ENCODE measurements at regions not wholly inside any gene's neighbourhood (a gene's known extent, or its start where the extent isn't known, plus 50 kb on each side); places are given as distances from the start of the nearest gene placed in this dataset.

DNA sequence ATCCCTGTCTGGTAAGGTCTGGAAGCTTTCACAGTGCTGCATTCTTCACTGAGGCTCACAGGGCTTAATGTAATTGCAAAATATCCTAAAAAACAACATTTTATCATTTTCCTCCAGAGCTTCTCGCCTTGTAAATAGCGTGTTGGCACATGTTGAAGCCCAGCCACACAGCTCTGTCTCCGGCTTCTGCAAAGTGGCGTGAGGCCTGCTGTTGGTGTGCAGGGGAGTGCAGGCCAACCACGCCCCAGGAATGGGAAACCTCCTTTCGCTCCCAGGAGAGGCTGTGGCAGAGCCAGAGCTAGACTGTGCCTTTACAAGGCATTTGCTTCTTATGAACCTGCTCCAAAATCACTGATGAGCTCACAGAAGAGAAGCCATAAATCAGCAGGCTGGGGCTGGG is 248.2 kb upstream of the MAF start:
- no peaks in the 10 kb centered on the region for H3K9me3 ChIP-seq (ENCODE audit: insufficient read depth, low read length)
- no peak overlapping the region for H3K9ac ChIP-seq (ENCODE audit: low read length)
- TF ChIP-seq, protein P1, sequence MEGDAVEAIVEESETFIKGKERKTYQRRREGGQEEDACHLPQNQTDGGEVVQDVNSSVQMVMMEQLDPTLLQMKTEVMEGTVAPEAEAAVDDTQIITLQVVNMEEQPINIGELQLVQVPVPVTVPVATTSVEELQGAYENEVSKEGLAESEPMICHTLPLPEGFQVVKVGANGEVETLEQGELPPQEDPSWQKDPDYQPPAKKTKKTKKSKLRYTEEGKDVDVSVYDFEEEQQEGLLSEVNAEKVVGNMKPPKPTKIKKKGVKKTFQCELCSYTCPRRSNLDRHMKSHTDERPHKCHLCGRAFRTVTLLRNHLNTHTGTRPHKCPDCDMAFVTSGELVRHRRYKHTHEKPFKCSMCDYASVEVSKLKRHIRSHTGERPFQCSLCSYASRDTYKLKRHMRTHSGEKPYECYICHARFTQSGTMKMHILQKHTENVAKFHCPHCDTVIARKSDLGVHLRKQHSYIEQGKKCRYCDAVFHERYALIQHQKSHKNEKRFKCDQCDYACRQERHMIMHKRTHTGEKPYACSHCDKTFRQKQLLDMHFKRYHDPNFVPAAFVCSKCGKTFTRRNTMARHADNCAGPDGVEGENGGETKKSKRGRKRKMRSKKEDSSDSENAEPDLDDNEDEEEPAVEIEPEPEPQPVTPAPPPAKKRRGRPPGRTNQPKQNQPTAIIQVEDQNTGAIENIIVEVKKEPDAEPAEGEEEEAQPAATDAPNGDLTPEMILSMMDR (IDR thresholded peaks at IDR 0.05; ENCODE audit: insufficient read depth, low read length, poor library complexity, severe bottlenecking): no peak
- TF ChIP-seq EZH2phosphoT487 (conservative IDR thresholded peaks at IDR 0.05; ENCODE audit: low read length): no peak
- H3K27ac ChIP-seq (ENCODE audit: low read depth, low read length): no peak overlapping the region
- no peaks in the 10 kb centered on the region for H3K9me2 ChIP-seq (replicated peaks; ENCODE audit: insufficient read depth, low read length)
- H4K20me1 ChIP-seq (ENCODE audit: low read depth, low read length): no peaks in the 10 kb centered on the region
- H2AFZ ChIP-seq (ENCODE audit: low read depth, low read length, severe bottlenecking): no peak overlapping the region
- H3K79me2 ChIP-seq (ENCODE audit: insufficient read depth, low read length): no peaks in the 10 kb centered on the region
- no peaks in the 10 kb centered on the region for H3K36me3 ChIP-seq (ENCODE audit: low read length)
- no peaks in the 10 kb centered on the region for H3F3A ChIP-seq (ENCODE audit: insufficient read depth)
- H3K4me3 ChIP-seq (ENCODE audit: insufficient read depth, low read length, poor library complexity, severe bottlenecking): no peak overlapping the region
- H3K4me2 ChIP-seq (ENCODE audit: low read depth, low read length, poor library complexity, severe bottlenecking): no peak overlapping the region
- no peaks in the 10 kb centered on the region for H3K27me3 ChIP-seq (ENCODE audit: low read length)

DNA sequence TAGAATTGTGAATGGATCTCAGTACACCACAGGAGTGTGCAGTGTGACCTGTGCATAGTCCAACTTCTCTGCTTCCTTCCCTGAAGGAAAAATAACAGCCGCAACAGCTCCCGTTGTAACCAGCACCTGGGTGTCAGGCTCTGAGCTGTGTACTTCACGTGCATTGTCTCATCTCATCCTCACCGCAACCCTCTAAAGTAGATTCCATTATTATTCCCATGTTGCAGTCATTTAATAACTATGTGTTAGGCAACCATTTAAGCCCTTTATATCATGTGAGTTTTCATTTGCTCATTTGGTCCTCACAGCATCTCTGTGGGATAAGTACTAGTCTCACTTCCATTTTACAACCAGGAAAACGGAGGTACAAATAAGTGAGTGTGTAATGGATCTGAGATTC is 247.0 kb upstream of the MAF start:
- no peaks in the 10 kb centered on the region for H3K9me3 ChIP-seq (ENCODE audit: insufficient read depth, low read length)
- no peaks in the 10 kb centered on the region for H3K27me3 ChIP-seq (ENCODE audit: low read length)
- H4K20me1 ChIP-seq (ENCODE audit: low read depth, low read length): no peaks in the 10 kb centered on the region
- no peaks in the 10 kb centered on the region for H3K36me3 ChIP-seq (ENCODE audit: low read length)
- H3K9ac ChIP-seq (ENCODE audit: low read length): no peak overlapping the region
- no peak overlapping the region for H3K4me3 ChIP-seq (ENCODE audit: insufficient read depth, low read length, poor library complexity, severe bottlenecking)
- no peaks in the 10 kb centered on the region for H3K79me2 ChIP-seq (ENCODE audit: insufficient read depth, low read length)
- TF ChIP-seq, protein P1 (IDR thresholded peaks at IDR 0.05; ENCODE audit: insufficient read depth, low read length, poor library complexity, severe bottlenecking): no peak
- TF ChIP-seq EZH2phosphoT487 (conservative IDR thresholded peaks at IDR 0.05; ENCODE audit: low read length): no peak
- H3F3A ChIP-seq (ENCODE audit: insufficient read depth): no peaks in the 10 kb centered on the region
- H3K9me2 ChIP-seq (replicated peaks; ENCODE audit: insufficient read depth, low read length): no peaks in the 10 kb centered on the region
- no peak overlapping the region for H3K27ac ChIP-seq (ENCODE audit: low read depth, low read length)
- H2AFZ ChIP-seq (ENCODE audit: low read depth, low read length, severe bottlenecking): no peak overlapping the region
- H3K4me2 ChIP-seq (ENCODE audit: low read depth, low read length, poor library complexity, severe bottlenecking): no peak overlapping the region

DNA sequence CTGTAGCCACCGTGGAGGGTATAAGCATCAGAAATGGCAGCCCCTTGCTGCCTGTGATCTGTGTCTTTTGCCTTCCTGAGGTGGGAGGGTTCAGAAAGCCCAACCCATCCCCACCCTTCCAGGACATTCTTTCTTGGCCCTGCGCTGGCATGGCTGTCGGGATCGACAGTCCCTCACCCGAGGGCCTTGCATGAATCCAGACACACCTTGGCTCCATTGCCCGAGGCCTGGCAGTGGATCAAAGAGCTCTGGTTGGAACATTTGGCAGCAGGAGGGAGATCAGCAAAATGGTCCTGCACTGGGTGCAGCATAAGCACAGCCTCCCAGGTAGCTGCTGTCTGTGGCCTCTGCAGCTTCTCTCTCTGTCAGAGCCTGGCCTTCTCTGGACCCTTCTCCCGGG is 246.6 kb upstream of the MAF start:
- H3K27me3 ChIP-seq (ENCODE audit: low read length): no peaks in the 10 kb centered on the region
- TF ChIP-seq, protein P1 (IDR thresholded peaks at IDR 0.05; ENCODE audit: insufficient read depth, low read length, poor library complexity, severe bottlenecking): no peak
- no peak for TF ChIP-seq EZH2phosphoT487 (conservative IDR thresholded peaks at IDR 0.05; ENCODE audit: low read length)
- no peak overlapping the region for H3K27ac ChIP-seq (ENCODE audit: low read depth, low read length)
- H4K20me1 ChIP-seq (ENCODE audit: low read depth, low read length): no peaks in the 10 kb centered on the region
- no peaks in the 10 kb centered on the region for H3K9me3 ChIP-seq (ENCODE audit: insufficient read depth, low read length)
- H3K36me3 ChIP-seq (ENCODE audit: low read length): no peaks in the 10 kb centered on the region
- H2AFZ ChIP-seq (ENCODE audit: low read depth, low read length, severe bottlenecking): no peak overlapping the region
- H3K9me2 ChIP-seq (replicated peaks; ENCODE audit: insufficient read depth, low read length): no peaks in the 10 kb centered on the region
- no peaks in the 10 kb centered on the region for H3F3A ChIP-seq (ENCODE audit: insufficient read depth)
- H3K9ac ChIP-seq (ENCODE audit: low read length): no peak overlapping the region
- no peaks in the 10 kb centered on the region for H3K79me2 ChIP-seq (ENCODE audit: insufficient read depth, low read length)
- no peak overlapping the region for H3K4me3 ChIP-seq (ENCODE audit: insufficient read depth, low read length, poor library complexity, severe bottlenecking)
- H3K4me2 ChIP-seq (ENCODE audit: low read depth, low read length, poor library complexity, severe bottlenecking): no peak overlapping the region

DNA sequence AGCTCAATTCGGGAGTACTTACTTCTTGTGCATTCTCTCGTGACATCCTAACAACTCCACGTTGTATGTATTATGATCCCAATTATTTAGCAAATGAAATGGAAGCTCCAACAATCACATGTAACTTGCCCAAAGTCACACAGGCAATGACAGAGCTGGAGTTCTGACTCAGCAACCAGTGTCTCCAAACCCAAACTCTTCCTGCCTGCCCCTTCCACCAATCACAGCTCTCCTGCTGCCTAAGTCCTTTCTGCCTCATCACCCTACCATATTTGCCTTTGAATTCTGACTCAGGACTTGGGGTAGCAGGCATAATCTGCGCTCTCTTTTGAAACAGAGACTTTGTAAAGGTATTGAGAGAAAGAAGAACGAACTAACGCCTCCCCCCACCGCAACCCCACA is 245.2 kb upstream of the MAF start:
- no peak overlapping the region for H3K9ac ChIP-seq (ENCODE audit: low read length)

More for the DNA sequence above, 245.2 kb upstream of the MAF start:
- Histone ChIP-seq H3F3A (ENCODE audit: insufficient read depth) (no peaks in the 10 kb centered on the region), H3K27ac (ENCODE audit: low read depth, low read length) (no peak overlapping the region), H2AFZ (ENCODE audit: low read depth, low read length, severe bottlenecking) (no peak overlapping the region), H3K9me3 (ENCODE audit: insufficient read depth, low read length) (no peaks in the 10 kb centered on the region), H3K27me3 (ENCODE audit: low read length) (no peaks in the 10 kb centered on the region), H3K9me2 (replicated peaks; ENCODE audit: insufficient read depth, low read length) (no peaks in the 10 kb centered on the region), H4K20me1 (ENCODE audit: low read depth, low read length) (no peaks in the 10 kb centered on the region), H3K4me3 (ENCODE audit: insufficient read depth, low read length, poor library complexity, severe bottlenecking) (no peak overlapping the region), H3K36me3 (ENCODE audit: low read length) (no peaks in the 10 kb centered on the region), H3K79me2 (ENCODE audit: insufficient read depth, low read length) (no peaks in the 10 kb centered on the region), H3K4me2 (ENCODE audit: low read depth, low read length, poor library complexity, severe bottlenecking) (no peak overlapping the region)
- TF ChIP-seq EZH2phosphoT487 (conservative IDR thresholded peaks at IDR 0.05; ENCODE audit: low read length): no peak
- TF ChIP-seq, protein P1 (IDR thresholded peaks at IDR 0.05; ENCODE audit: insufficient read depth, low read length, poor library complexity, severe bottlenecking): no peak

Measured in SU-DHL-6 (cell line).